OCI-LY7 (cell line): ENCODE measurements at regions not wholly inside any gene's neighbourhood (a gene's known extent, or its start where the extent isn't known, plus 50 kb on each side); places are given as distances from the start of the nearest gene placed in this dataset.

Experiments
- BruUV-seq: library from RNA; stranded (reverse); fragments of 400-500 nt; replicated peaks from 2 replicates; lab custom pipeline; 2021; lab: Mats Ljungman, UMichigan
- CTCF ChIA-PET: fragments of 300-600 bp; sonication (Branson Sonifier 250); formaldehyde crosslinking; loops from one replicate; lab custom pipeline; 2022; ENCODE audit warnings: antibody characterized with exemption; ENCODE audit not compliant: unreplicated experiment; lab: Charles Lee
- POLR2A ChIA-PET: fragments of 300-600 bp; sonication (Branson Sonifier 250); formaldehyde crosslinking; loops from one replicate; lab custom pipeline; 2022; ENCODE audit warnings: antibody characterized with exemption; lab: Charles Lee
- DNase-seq: peaks from one replicate; pipeline ENCODE4 v3.0.0-alpha.2; 2015; ENCODE audit warnings: low spot score
- H2AFZ ChIP-seq: fragments of 200-600 bp; sonication (generic), shearing (Covaris generic); 2 replicates; pipeline ENCODE4 v1.6.1; 2014; ENCODE audit warnings: mild to moderate bottlenecking, antibody characterized with exemption, low read length, moderate library complexity
- H3K27ac ChIP-seq: fragments of 200-600 bp; sonication (generic); 2 replicates; pipeline ENCODE4 v1.5.1; 2014; ENCODE audit warnings: mixed run types, low read depth, mild to moderate bottlenecking, moderate library complexity, low read length, inconsistent platforms; ENCODE audit not compliant: poor library complexity, severe bottlenecking
- H3K36me3 ChIP-seq: fragments of 200-600 bp; sonication (generic); 2 replicates; pipeline ENCODE4 v1.6.1; 2014; ENCODE audit warnings: mild to moderate bottlenecking, antibody characterized with exemption, low read length, moderate library complexity, mixed read lengths; ENCODE audit not compliant: insufficient read depth
- H3K4me1 ChIP-seq: fragments of 200-600 bp; sonication (generic); 2 replicates; pipeline ENCODE4 v1.5.1; 2014; ENCODE audit warnings: mild to moderate bottlenecking, low read length; ENCODE audit not compliant: insufficient read depth, poor library complexity, severe bottlenecking
- H3K4me2 ChIP-seq: fragments of 200-600 bp; sonication (generic); 2 replicates; pipeline ENCODE4 v1.6.1; 2014; ENCODE audit warnings: mild to moderate bottlenecking, low read length
- H3K4me3 ChIP-seq: fragments of 200-600 bp; sonication (generic); 2 replicates; pipeline ENCODE4 v1.5.1; 2014; ENCODE audit warnings: mild to moderate bottlenecking, low read depth, low read length; ENCODE audit not compliant: poor library complexity, severe bottlenecking
- H3K79me2 ChIP-seq: fragments of 200-600 bp; sonication (generic); 2 replicates; pipeline ENCODE4 v1.6.1; 2016; ENCODE audit warnings: low read depth, mild to moderate bottlenecking, low read length, moderate library complexity, mixed read lengths; ENCODE audit not compliant: insufficient read depth
- H3K9me2 ChIP-seq: fragments of 200-600 bp; sonication (generic); 2 replicates; pipeline ENCODE4 v1.6.1; 2016; ENCODE audit warnings: mild to moderate bottlenecking, low read length, mixed read lengths; ENCODE audit not compliant: insufficient read depth
- H3K9me3 ChIP-seq: fragments of 200-600 bp; sonication (generic); 2 replicates; pipeline ENCODE4 v1.6.1; 2014; ENCODE audit warnings: mild to moderate bottlenecking, mixed run types, low read length, mixed read lengths
- H4K20me1 ChIP-seq: fragments of 200-600 bp; sonication (generic); 2 replicates; pipeline ENCODE4 v1.6.1; 2014; ENCODE audit warnings: mild to moderate bottlenecking, antibody characterized with exemption, low read length, moderate library complexity, mixed read lengths; ENCODE audit not compliant: insufficient read depth
- CTCF ChIP-seq: fragments of 200-600 bp; sonication (generic); conservative IDR thresholded peaks from 2 replicates; pipeline ENCODE4 v1.5.1; 2014; ENCODE audit warnings: mild to moderate bottlenecking, antibody characterized with exemption, low read length, moderate library complexity, mixed read lengths
- EZH2phosphoT487 ChIP-seq: fragments of 200-600 bp; sonication (generic); IDR thresholded peaks from 2 replicates; pipeline ENCODE4 v1.6.1; 2018; ENCODE audit warnings: low read depth, borderline replicate concordance, mild to moderate bottlenecking, mixed run types, antibody characterized with exemption, low read length, moderate library complexity, mixed read lengths
- intact Hi-C: fragments of 100-400 bp; cut with micrococcal nuclease; formaldehyde crosslinking; loops from one replicate; pipeline ENCODE4 v1.10.0; 2022; ENCODE audit not compliant: unreplicated experiment

- TF ChIP-seq EZH2phosphoT487 = no peak
- TF ChIP-seq CTCF = no peak
- H3K27ac ChIP-seq = no peak overlapping the region
- POLR2A ChIA-PET = interaction anchor here (0.6 to 1.2 kb wide), 2 partner anchors 12 to 204 kb away, joined by 3 to 5 read pairs; no protein-coding TSS in a partner anchor
- no peaks in the 10 kb centered on the region for H3K9me2 ChIP-seq
- no peaks in the 10 kb centered on the region for H4K20me1 ChIP-seq
- CTCF ChIA-PET = interaction anchor here (0.6 kb wide), 1 partner anchor 16 kb away, joined by 4 read pairs; no protein-coding TSS in a partner anchor
- H3K79me2 ChIP-seq = no peaks in the 10 kb centered on the region
- no peaks in the 10 kb centered on the region for H3K36me3 ChIP-seq
- H3K9me3 ChIP-seq = no peaks in the 10 kb centered on the region
- DNase-seq = no peak
- H3K4me1 ChIP-seq = no peaks in the 10 kb centered on the region
- H3K4me3 ChIP-seq = no peak overlapping the region
- intact Hi-C loops = no loop called here
- no peak overlapping the region for H2AFZ ChIP-seq
- no peak overlapping the region for H3K4me2 ChIP-seq
- BruUV-seq = no TSS peak
These were observed 408.7 kb upstream of the NOVA1 start for GRCh38 chr14:27006570-27006969.

DNA sequence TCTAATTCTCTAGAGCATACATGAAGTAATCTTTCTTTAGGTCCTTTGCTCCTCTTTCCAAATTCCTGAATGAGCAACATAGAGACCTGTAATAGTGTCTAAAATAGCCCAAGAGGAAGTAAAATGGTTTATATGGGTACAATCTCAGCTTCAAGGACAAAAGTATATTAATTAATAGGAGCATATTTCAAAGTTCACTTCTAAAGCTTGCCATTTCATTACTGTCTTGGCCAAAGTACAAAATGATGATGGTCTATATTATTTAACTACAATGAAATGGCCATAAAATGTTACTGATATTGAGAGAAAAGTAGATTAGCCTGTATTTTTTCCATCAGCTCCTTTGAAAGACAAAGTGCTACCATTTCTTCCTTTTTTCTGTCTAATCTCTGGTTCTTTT lies 410.4 kb upstream of the NOVA1 start:
- Histone ChIP-seq H2AFZ (no peak overlapping the region), H3K79me2 (no peaks in the 10 kb centered on the region), H3K4me2 (no peak overlapping the region), H3K4me1 (no peaks in the 10 kb centered on the region), H3K36me3 (no peaks in the 10 kb centered on the region), H3K9me3 (no peaks in the 10 kb centered on the region), H4K20me1 (no peaks in the 10 kb centered on the region), H3K27ac (no peak overlapping the region), H3K4me3 (no peak overlapping the region), H3K9me2 (no peaks in the 10 kb centered on the region)
- TF ChIP-seq CTCF (no peak), EZH2phosphoT487 (no peak)
- no TSS peak for BruUV-seq
- POLR2A ChIA-PET = no interaction called here
- intact Hi-C loops = no loop called here
- no peak for DNase-seq
- CTCF ChIA-PET = no interaction called here

DNA sequence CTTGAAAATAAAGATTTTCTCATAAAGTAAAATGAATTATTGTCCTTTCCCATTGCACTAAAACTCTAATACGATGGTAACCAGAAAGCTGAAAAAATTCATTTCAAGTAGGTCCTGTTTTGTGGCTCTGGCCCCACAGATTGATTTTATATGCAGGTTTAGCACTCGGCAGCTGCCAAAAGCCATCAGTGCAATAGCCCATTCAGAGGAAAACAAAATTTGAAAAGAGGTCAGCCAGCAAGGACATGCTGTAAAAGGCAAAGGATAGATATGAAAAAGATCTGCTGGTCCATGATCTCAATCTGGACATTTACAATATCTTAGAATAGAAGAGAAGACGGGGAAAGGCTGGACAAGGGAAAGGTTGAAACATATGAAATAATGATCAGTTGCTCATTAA lies 414.8 kb upstream of the NOVA1 start:
- Histone ChIP-seq H4K20me1 (no peaks in the 10 kb centered on the region), H3K27ac (no peak overlapping the region), H3K9me3 (no peaks in the 10 kb centered on the region), H3K9me2 (no peaks in the 10 kb centered on the region), H3K4me3 (no peak overlapping the region), H2AFZ (no peak overlapping the region), H3K4me1 (no peaks in the 10 kb centered on the region), H3K4me2 (no peak overlapping the region), H3K36me3 (no peaks in the 10 kb centered on the region), H3K79me2 (no peaks in the 10 kb centered on the region)
- intact Hi-C loops = no loop called here
- ChIA-PET POLR2A (no interaction called here), CTCF (no interaction called here)
- no peak for TF ChIP-seq CTCF
- no peak for TF ChIP-seq EZH2phosphoT487
- no TSS peak for BruUV-seq
- DNase-seq = no peak
